ENCODE measurements at regions not wholly inside any gene's neighbourhood (a gene's known extent, or its start where the extent isn't known, plus 50 kb on each side); places are given as distances from the start of the nearest gene placed in this dataset.

DNA sequence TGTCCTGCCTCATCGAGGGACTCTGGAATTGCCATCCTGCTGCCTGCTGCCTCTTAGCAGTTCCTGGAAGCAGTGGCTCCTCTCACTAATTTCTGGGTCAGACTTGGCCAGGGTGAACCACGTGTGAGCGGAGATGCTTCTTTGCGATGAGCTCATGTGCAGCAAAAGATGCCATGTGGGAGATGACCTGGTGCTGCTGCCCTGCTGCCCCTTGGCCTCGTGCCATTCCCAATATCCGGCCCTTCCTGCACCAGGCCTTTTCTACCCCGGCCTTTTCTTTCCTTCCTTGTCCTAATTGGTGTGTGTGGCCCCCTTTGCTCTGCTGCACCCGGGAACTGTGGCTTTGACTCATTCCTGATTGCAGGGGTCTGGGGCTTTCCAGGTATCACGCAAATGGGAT lies 296.9 kb upstream of the HS6ST1 start:
- H3K4me3 ChIP-seq (ENCODE audit: low read depth, low read length) = no peak overlapping the region
- TF ChIP-seq, protein P1, sequence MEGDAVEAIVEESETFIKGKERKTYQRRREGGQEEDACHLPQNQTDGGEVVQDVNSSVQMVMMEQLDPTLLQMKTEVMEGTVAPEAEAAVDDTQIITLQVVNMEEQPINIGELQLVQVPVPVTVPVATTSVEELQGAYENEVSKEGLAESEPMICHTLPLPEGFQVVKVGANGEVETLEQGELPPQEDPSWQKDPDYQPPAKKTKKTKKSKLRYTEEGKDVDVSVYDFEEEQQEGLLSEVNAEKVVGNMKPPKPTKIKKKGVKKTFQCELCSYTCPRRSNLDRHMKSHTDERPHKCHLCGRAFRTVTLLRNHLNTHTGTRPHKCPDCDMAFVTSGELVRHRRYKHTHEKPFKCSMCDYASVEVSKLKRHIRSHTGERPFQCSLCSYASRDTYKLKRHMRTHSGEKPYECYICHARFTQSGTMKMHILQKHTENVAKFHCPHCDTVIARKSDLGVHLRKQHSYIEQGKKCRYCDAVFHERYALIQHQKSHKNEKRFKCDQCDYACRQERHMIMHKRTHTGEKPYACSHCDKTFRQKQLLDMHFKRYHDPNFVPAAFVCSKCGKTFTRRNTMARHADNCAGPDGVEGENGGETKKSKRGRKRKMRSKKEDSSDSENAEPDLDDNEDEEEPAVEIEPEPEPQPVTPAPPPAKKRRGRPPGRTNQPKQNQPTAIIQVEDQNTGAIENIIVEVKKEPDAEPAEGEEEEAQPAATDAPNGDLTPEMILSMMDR (IDR thresholded peaks at IDR 0.05; ENCODE audit: control insufficient read depth, extremely low read depth, insufficient read depth) = no peak
- no peak for DNase-seq (ENCODE audit: low read depth)

GRCh38 chr2:128617029-128617590 lies 298.4 kb upstream of the HS6ST1 start:
- TF ChIP-seq, protein P1 (IDR thresholded peaks at IDR 0.05; ENCODE audit: control insufficient read depth, extremely low read depth, insufficient read depth) = no peak
- DNase-seq (ENCODE audit: low read depth) = no peak
- H3K4me3 ChIP-seq (ENCODE audit: low read depth, low read length) = no peak overlapping the region

DNA sequence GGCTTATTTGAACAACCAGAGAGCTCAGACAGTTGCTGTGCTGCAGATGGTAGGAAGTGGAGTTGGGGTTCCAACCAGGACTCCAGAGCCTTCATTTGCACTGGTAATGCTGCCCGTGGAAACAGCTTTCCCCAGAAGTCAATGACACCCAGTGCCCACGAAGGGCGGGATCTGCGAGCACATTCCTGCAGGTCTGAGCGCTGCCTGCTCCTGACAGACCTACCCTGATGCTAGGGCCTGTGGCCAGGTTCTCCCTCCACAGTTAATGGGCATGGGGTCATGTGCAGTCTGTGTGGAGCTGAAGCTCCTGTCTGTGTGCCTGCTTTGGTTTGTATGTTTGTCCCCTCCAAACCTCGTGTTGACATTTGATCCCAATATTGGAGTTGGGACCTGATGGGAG lies 299.0 kb upstream of the HS6ST1 start:
- no peak for DNase-seq (ENCODE audit: low read depth)
- TF ChIP-seq, protein P1 (IDR thresholded peaks at IDR 0.05; ENCODE audit: control insufficient read depth, extremely low read depth, insufficient read depth) = no peak
- no peak overlapping the region for H3K4me3 ChIP-seq (ENCODE audit: low read depth, low read length)

GRCh38 chr2:128618642-128619041 lies 300.0 kb upstream of the HS6ST1 start:
- DNase-seq (ENCODE audit: low read depth) = no peak
- H3K4me3 ChIP-seq (ENCODE audit: low read depth, low read length) = no peak overlapping the region
- TF ChIP-seq, protein P1 (IDR thresholded peaks at IDR 0.05; ENCODE audit: control insufficient read depth, extremely low read depth, insufficient read depth) = no peak

GRCh38 chr2:128619471-128620325 lies 301.0 kb upstream of the HS6ST1 start:
- no peak for DNase-seq (ENCODE audit: low read depth)
- no peak overlapping the region for H3K4me3 ChIP-seq (ENCODE audit: low read depth, low read length)
- TF ChIP-seq, protein P1 (IDR thresholded peaks at IDR 0.05; ENCODE audit: control insufficient read depth, extremely low read depth, insufficient read depth) = no peak

- TF ChIP-seq, protein P1 (IDR thresholded peaks at IDR 0.05; ENCODE audit: control insufficient read depth, extremely low read depth, insufficient read depth) = no peak
- H3K4me3 ChIP-seq (ENCODE audit: low read depth, low read length) = no peak overlapping the region
- DNase-seq (ENCODE audit: low read depth) = no peak
Observed at GRCh38 chr2:128621074-128621473, 302.4 kb upstream of the HS6ST1 start.

Data from LNCaP clone FGC (cell line).